Neural cell (in vitro differentiated cells): ENCODE measurements at regions not wholly inside any gene's neighbourhood (a gene's known extent, or its start where the extent isn't known, plus 50 kb on each side); places are given as distances from the start of the nearest gene placed in this dataset.

Experiments
- H2AFZ ChIP-seq: fragments of 200-600, 300-800 bp; sonication (generic), shearing (Covaris generic); 2 replicates; pipeline ENCODE4 v1.6.0; 2014; ENCODE audit warnings: low read depth, mild to moderate bottlenecking, antibody characterized with exemption, low read length, moderate library complexity
- H3F3A ChIP-seq: fragments of 200-600 bp; shearing (Covaris generic); 2 replicates; pipeline ENCODE4 v1.6.1; 2016; ENCODE audit warnings: mild to moderate bottlenecking, moderate library complexity, mixed read lengths, antibody characterized with exemption, low read length; ENCODE audit not compliant: insufficient read depth, poor library complexity, severe bottlenecking
- H3K27ac ChIP-seq: fragments of 200-600, 300-800 bp; sonication (generic), shearing (Covaris generic); 2 replicates; pipeline ENCODE4 v1.5.1; 2014; ENCODE audit warnings: mild to moderate bottlenecking, low read length, moderate library complexity
- H3K27me3 ChIP-seq: fragments of 300-800, 200-600 bp; sonication (generic), shearing (Covaris generic); 2 replicates; pipeline ENCODE4 v1.6.0; 2014; ENCODE audit warnings: mild to moderate bottlenecking, low read depth, low read length, moderate library complexity; ENCODE audit not compliant: insufficient read depth
- H3K36me3 ChIP-seq: fragments of 300-800, 200-600 bp; sonication (generic), shearing (Covaris generic); 2 replicates; pipeline ENCODE4 v1.5.1; 2014; ENCODE audit warnings: mild to moderate bottlenecking, antibody characterized with exemption, low read length, moderate library complexity; ENCODE audit not compliant: insufficient read depth
- H3K4me2 ChIP-seq: fragments of 300-800, 200-600 bp; sonication (generic), shearing (Covaris generic); 2 replicates; pipeline ENCODE4 v1.6.0; 2014; ENCODE audit warnings: mild to moderate bottlenecking, low read length
- H3K4me3 ChIP-seq: fragments of 300-800, 200-600 bp; sonication (generic), shearing (Covaris generic); 2 replicates; pipeline ENCODE4 v1.5.1; 2014; ENCODE audit warnings: mild to moderate bottlenecking, low read length, moderate library complexity
- H3K79me2 ChIP-seq: fragments of 200-600 bp; shearing (Covaris generic); replicated peaks from 2 replicates; pipeline ENCODE4 v1.6.0; 2014; ENCODE audit warnings: mild to moderate bottlenecking, low read length, moderate library complexity; ENCODE audit not compliant: insufficient read depth
- H3K9ac ChIP-seq: fragments of 300-800, 200-600 bp; sonication (generic), shearing (Covaris generic); 2 replicates; pipeline ENCODE4 v1.6.1; 2016; ENCODE audit warnings: mild to moderate bottlenecking, low read length, mixed read lengths
- H3K9me2 ChIP-seq: fragments of 200-600 bp; shearing (Covaris generic); 2 replicates; pipeline ENCODE4 v1.6.1; 2016; ENCODE audit warnings: mild to moderate bottlenecking, low read length, mixed read lengths; ENCODE audit not compliant: insufficient read depth
- H3K9me3 ChIP-seq: fragments of 200-600, 300-800 bp; sonication (generic), shearing (Covaris generic); 2 replicates; pipeline ENCODE4 v1.6.1; 2016; ENCODE audit warnings: mild to moderate bottlenecking, mixed run types, low read length, moderate library complexity, mixed read lengths
- H4K20me1 ChIP-seq: fragments of 200-600 bp; shearing (Covaris generic); 2 replicates; pipeline ENCODE4 v1.6.1; 2016; ENCODE audit warnings: mild to moderate bottlenecking, mixed run types; ENCODE audit not compliant: insufficient read depth
- CTCF ChIP-seq: fragments of 450-650 bp; IDR thresholded peaks from 2 replicates; pipeline ENCODE4 v1.5.1; 2014; ENCODE audit warnings: antibody characterized with exemption, mild to moderate bottlenecking, moderate library complexity; ENCODE audit not compliant: poor library complexity, severe bottlenecking
- EP300 ChIP-seq: fragments of 450-650 bp; conservative IDR thresholded peaks from 2 replicates; pipeline ENCODE4 v1.6.1; 2014; ENCODE audit warnings: antibody characterized with exemption, mild to moderate bottlenecking, moderate library complexity; ENCODE audit not compliant: poor library complexity, severe bottlenecking
- EZH2 ChIP-seq: fragments of 200-600, 300-800 bp; shearing (Covaris generic), sonication (generic); IDR thresholded peaks from 2 replicates; pipeline ENCODE4 v1.6.1; 2014; ENCODE audit warnings: antibody characterized with exemption, low read length, borderline replicate concordance, mild to moderate bottlenecking; ENCODE audit not compliant: insufficient read depth, poor library complexity, severe bottlenecking
- MXI1 ChIP-seq: fragments of 450-650 bp; conservative IDR thresholded peaks from 2 replicates; pipeline ENCODE4 v1.6.1; 2014; ENCODE audit warnings: antibody characterized with exemption, mild to moderate bottlenecking; ENCODE audit not compliant: poor library complexity, severe bottlenecking
- POLR2AphosphoS5 ChIP-seq: IDR thresholded peaks from 2 replicates; pipeline ENCODE4 v1.6.1; 2012
- RAD21 ChIP-seq: fragments of 450-650 bp; conservative IDR thresholded peaks from 2 replicates; pipeline ENCODE4 v1.6.1; 2014; ENCODE audit warnings: antibody characterized with exemption, mild to moderate bottlenecking, moderate library complexity
- REST ChIP-seq: IDR thresholded peaks from 2 replicates; pipeline ENCODE4 v1.6.1; 2012; ENCODE audit warnings: borderline replicate concordance
- SMC3 ChIP-seq: fragments of 450-650 bp; conservative IDR thresholded peaks from 2 replicates; pipeline ENCODE4 v1.6.1; 2014; ENCODE audit warnings: antibody characterized with exemption, mild to moderate bottlenecking, moderate library complexity; ENCODE audit not compliant: poor library complexity
- TAF1 ChIP-seq: IDR thresholded peaks from 2 replicates; pipeline ENCODE4 v1.6.1; 2012; ENCODE audit warnings: low read depth

- Histone ChIP-seq H3K4me3 (no peak overlapping the region), H3F3A (no peaks in the 10 kb centered on the region), H3K27me3 (no peaks in the 10 kb centered on the region), H3K9ac (no peak overlapping the region), H3K79me2 (no peaks in the 10 kb centered on the region), H2AFZ (no peak overlapping the region), H3K9me2 (no peaks in the 10 kb centered on the region), H4K20me1 (no peaks in the 10 kb centered on the region), H3K36me3 (no peaks in the 10 kb centered on the region), H3K9me3 (no peaks in the 10 kb centered on the region), H3K4me2 (no peak overlapping the region), H3K27ac (no peak overlapping the region)
- no peak for TF ChIP-seq MXI1
- no peak for TF ChIP-seq TAF1
- TF ChIP-seq CTCF, result no peak
- TF ChIP-seq REST, result no peak
- no peak for TF ChIP-seq POLR2AphosphoS5
- no peak for TF ChIP-seq EZH2
- no peak for TF ChIP-seq EP300
- TF ChIP-seq SMC3, result no peak
- no peak for TF ChIP-seq RAD21
Observed at GRCh38 chr7:124635416-124635815, 130.2 kb downstream of the GPR37 start.

- no peak overlapping the region for H3K4me3 ChIP-seq
- no peaks in the 10 kb centered on the region for H3K9me2 ChIP-seq
- no peak overlapping the region for H2AFZ ChIP-seq
- H3K27ac ChIP-seq, result no peak overlapping the region
- no peaks in the 10 kb centered on the region for H4K20me1 ChIP-seq
- H3K27me3 ChIP-seq, result no peaks in the 10 kb centered on the region
- H3F3A ChIP-seq, result no peaks in the 10 kb centered on the region
- no peaks in the 10 kb centered on the region for H3K9me3 ChIP-seq
- no peak overlapping the region for H3K9ac ChIP-seq
- TF ChIP-seq EP300 (no peak), POLR2AphosphoS5 (no peak), REST (no peak), EZH2 (no peak), RAD21 (no peak), SMC3 (no peak), MXI1 (no peak), CTCF (no peak), TAF1 (no peak)
- no peaks in the 10 kb centered on the region for H3K79me2 ChIP-seq
- H3K4me2 ChIP-seq, result no peak overlapping the region
- no peaks in the 10 kb centered on the region for H3K36me3 ChIP-seq
Observed at GRCh38 chr7:124633740-124634139, 131.9 kb downstream of the GPR37 start.
